GM12865 (cell line): ENCODE measurements at regions not wholly inside any gene's neighbourhood (a gene's known extent, or its start where the extent isn't known, plus 50 kb on each side); places are given as distances from the start of the nearest gene placed in this dataset.

ENCODE experiments used
- DNase-seq: peaks from one replicate; pipeline ENCODE4 v3.0.0; 2010; ENCODE audit warnings: low read depth
- H3K4me3 ChIP-seq: 2 replicates; pipeline ENCODE4 v1.5.1; 2011; ENCODE audit warnings: mild to moderate bottlenecking, low read depth, low read length, control low read depth
- CTCF ChIP-seq: IDR thresholded peaks from 2 replicates; pipeline ENCODE4 v1.5.1; 2011; ENCODE audit warnings: low read length, control low read depth, low read depth, inconsistent platforms; ENCODE audit not compliant: insufficient read depth; ENCODE audit errors: missing control alignments

GRCh38 chr3:20776286-20776685 is 590.3 kb upstream of the SGO1 start:
- no peak for TF ChIP-seq CTCF
- no peak for DNase-seq
- no peak overlapping the region for H3K4me3 ChIP-seq

- no peak for TF ChIP-seq CTCF
- DNase-seq: no peak
- H3K4me3 ChIP-seq: no peak overlapping the region
Measured at GRCh38 chr3:20773320-20773984, 587.4 kb upstream of the SGO1 start.

GRCh38 chr3:20772869-20773268 is 586.9 kb upstream of the SGO1 start:
- no peak overlapping the region for H3K4me3 ChIP-seq
- DNase-seq: no peak
- TF ChIP-seq CTCF: no peak

GRCh38 chr3:20769430-20769829 is 583.4 kb upstream of the SGO1 start:
- TF ChIP-seq CTCF: no peak
- DNase-seq: no peak
- no peak overlapping the region for H3K4me3 ChIP-seq

GRCh38 chr3:20760981-20761380 is 575.0 kb upstream of the SGO1 start:
- DNase-seq: no peak
- no peak for TF ChIP-seq CTCF
- no peak overlapping the region for H3K4me3 ChIP-seq

GRCh38 chr3:20752416-20752815 is 566.4 kb upstream of the SGO1 start:
- H3K4me3 ChIP-seq: no peak overlapping the region
- DNase-seq: no peak
- TF ChIP-seq CTCF: no peak

- no peak for TF ChIP-seq CTCF
- no peak for DNase-seq
- H3K4me3 ChIP-seq: no peak overlapping the region
Measured at GRCh38 chr3:20751296-20751695, 565.3 kb upstream of the SGO1 start.
